Mammary epithelial cell (primary cell): ENCODE measurements at regions not wholly inside any gene's neighbourhood (a gene's known extent, or its start where the extent isn't known, plus 50 kb on each side); places are given as distances from the start of the nearest gene placed in this dataset.

ENCODE experiments used
- CTCF ChIP-seq, 2 donors: IDR thresholded peaks in 1 of 2; conservative IDR thresholded peaks in 1 of 2; 2 replicates each; pipeline ENCODE4 v1.5.1; 2011 to 2012; ENCODE audit warnings: inconsistent platforms in 2 of 2, low read length in 2 of 2, mild to moderate bottlenecking in 2 of 2, control low read depth in 1 of 2, low read depth in 1 of 2; ENCODE audit not compliant: insufficient read depth in 1 of 2; ENCODE audit errors: extremely low read depth in 1 of 2
- EZH2 ChIP-seq: IDR thresholded peaks from 2 replicates; pipeline ENCODE4 v1.6.1; 2012; ENCODE audit warnings: low read length, inconsistent platforms, borderline replicate concordance

- TF ChIP-seq CTCF (conservative IDR thresholded peaks at IDR 0.05 in 1 of 2, IDR thresholded peaks at IDR 0.05 in 1 of 2; ENCODE audit: extremely low read depth in 1 of 2, insufficient read depth in 1 of 2, low read depth in 1 of 2, low read length in 2 of 2) (no peak), EZH2 (no peak)
Observed at GRCh38 chr2:117085256-117085655, 729.2 kb upstream of the DDX18 start.
